ENCODE measurements at regions not wholly inside any gene's neighbourhood (a gene's known extent, or its start where the extent isn't known, plus 50 kb on each side); places are given as distances from the start of the nearest gene placed in this dataset.

DNA sequence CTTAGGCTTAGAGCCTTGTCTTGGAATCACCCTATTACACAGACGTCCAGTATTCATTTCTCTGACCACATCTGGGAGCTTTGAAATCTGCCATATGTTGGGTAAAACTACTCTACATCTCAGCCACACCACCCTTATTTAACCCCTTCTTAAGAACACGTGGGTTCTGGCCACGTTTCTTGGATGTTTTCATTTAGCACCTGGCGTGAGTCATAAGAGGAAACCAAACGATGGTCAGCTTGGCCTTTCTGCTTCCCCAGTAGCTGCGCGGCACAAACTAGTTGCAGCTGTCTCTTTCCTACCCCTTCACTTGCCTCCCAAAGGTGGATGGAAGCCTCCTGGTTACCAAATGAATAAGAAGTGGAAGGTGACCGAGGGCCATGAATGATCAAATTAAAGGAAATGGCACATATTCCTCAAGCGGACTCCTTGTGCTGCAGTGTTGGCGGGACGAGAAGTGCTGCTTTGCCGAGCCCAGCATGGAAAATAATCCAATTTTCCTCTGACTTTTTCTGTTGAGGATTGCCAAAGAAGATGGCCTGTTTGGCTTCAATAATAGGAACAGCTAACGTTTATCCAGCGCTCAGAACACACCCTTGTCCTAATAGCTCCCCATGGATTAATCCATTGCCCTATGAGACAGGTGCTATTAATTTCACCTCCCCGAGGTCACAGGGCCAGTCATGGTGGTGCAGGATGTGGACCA lies 154.1 kb downstream of the ZNF664 start:
- H3K27me3 ChIP-seq (ENCODE audit: insufficient read depth, poor library complexity, severe bottlenecking), result no peaks in the 10 kb centered on the region
- DNase-seq (ENCODE audit: low spot score) (no peak), ATAC-seq (ENCODE audit: low read depth) (no peak)

DNA sequence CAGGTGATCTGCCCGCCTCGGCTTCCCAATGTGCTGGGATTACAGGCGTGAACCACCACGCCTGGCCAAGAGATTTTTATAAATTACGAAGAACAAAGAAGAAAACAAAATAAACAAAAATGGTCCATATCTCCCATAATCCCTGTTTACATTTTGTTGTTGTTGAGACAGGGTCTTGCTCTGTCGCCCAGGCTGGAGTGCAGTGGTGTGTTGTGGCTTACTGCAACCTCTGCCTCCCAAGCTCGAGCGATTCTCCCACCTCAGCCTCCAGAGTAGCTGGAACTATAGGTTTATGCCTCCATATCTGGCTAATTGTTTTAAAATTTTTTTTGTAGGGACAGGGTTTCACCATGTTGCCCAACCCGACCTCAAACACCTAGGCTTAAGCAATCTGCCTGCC lies 156.1 kb downstream of the ZNF664 start:
- Histone ChIP-seq H3K27ac (ENCODE audit: poor library complexity, severe bottlenecking) (no peak overlapping the region), H3K4me1 (ENCODE audit: insufficient read depth, poor library complexity, severe bottlenecking) (peaks cover 10% of the 10 kb centered on the region), H3K36me3 (ENCODE audit: low read depth) (no peaks in the 10 kb centered on the region), H3K4me3 (ENCODE audit: severe bottlenecking) (no peak overlapping the region), H3K9me3 (ENCODE audit: severe bottlenecking) (no peaks in the 10 kb centered on the region), H3K27me3 (ENCODE audit: insufficient read depth, poor library complexity, severe bottlenecking) (no peaks in the 10 kb centered on the region)
- no peak for DNase-seq (ENCODE audit: low spot score)
- no peak for ATAC-seq (ENCODE audit: low read depth)
- TF ChIP-seq, protein P1, sequence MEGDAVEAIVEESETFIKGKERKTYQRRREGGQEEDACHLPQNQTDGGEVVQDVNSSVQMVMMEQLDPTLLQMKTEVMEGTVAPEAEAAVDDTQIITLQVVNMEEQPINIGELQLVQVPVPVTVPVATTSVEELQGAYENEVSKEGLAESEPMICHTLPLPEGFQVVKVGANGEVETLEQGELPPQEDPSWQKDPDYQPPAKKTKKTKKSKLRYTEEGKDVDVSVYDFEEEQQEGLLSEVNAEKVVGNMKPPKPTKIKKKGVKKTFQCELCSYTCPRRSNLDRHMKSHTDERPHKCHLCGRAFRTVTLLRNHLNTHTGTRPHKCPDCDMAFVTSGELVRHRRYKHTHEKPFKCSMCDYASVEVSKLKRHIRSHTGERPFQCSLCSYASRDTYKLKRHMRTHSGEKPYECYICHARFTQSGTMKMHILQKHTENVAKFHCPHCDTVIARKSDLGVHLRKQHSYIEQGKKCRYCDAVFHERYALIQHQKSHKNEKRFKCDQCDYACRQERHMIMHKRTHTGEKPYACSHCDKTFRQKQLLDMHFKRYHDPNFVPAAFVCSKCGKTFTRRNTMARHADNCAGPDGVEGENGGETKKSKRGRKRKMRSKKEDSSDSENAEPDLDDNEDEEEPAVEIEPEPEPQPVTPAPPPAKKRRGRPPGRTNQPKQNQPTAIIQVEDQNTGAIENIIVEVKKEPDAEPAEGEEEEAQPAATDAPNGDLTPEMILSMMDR (IDR thresholded peaks at IDR 0.05; ENCODE audit: poor library complexity, severe bottlenecking), result no peak

More for the DNA sequence above, 154.1 kb downstream of the ZNF664 start:
- H3K4me3 ChIP-seq (ENCODE audit: severe bottlenecking), result no peak overlapping the region
- H3K36me3 ChIP-seq (ENCODE audit: low read depth), result no peaks in the 10 kb centered on the region
- TF ChIP-seq, protein P1 (IDR thresholded peaks at IDR 0.05; ENCODE audit: poor library complexity, severe bottlenecking), result no peak
- H3K9me3 ChIP-seq (ENCODE audit: severe bottlenecking), result no peaks in the 10 kb centered on the region
- no peak overlapping the region for H3K27ac ChIP-seq (ENCODE audit: poor library complexity, severe bottlenecking)
- peaks cover 10% of the 10 kb centered on the region for H3K4me1 ChIP-seq (ENCODE audit: insufficient read depth, poor library complexity, severe bottlenecking)

DNA sequence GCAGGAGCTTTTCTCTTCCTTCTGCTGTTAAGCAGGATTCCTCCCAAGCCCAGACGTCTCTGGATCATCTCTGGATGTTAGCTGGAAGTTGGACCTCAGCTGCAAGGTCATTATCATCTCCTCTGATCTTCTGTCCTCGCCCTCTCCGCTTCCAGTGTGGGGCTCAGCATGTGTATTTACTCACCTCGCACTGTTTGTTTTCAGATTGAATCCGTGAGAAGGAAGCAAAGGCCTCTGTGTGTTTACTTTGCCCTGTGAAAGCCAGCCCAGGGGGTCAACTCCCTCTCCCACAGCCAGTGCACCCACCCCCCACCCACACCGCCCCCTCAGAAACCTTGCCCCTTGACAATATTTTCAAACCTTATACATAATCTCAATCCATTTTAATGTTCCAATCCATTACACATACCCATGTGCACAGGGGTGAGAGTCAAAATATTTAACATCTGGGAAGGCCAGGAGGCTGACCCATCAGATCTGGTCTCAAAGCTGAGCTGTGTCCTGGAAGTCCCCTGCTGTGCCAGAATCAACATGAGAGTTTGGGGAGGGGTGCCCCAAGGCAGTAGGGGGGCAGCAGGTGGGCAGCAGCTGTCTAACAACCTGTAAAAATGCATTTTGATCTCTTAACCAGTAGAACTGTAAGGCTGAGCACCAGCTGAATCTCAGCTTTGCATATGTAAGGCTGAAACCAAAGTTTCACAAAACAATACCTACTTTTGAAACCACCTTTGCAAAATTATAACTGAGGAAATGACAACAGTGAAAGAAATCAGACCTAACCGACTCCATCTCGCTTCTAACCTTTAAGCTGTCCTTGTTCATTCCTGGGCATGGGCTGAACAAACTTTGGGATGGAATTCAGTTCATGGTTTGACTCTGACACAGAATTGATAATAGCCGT lies 157.9 kb downstream of the ZNF664 start:
- Histone ChIP-seq H3K36me3 (ENCODE audit: low read depth) (no peaks in the 10 kb centered on the region), H3K4me1 (ENCODE audit: insufficient read depth, poor library complexity, severe bottlenecking) (no peaks in the 10 kb centered on the region), H3K27ac (ENCODE audit: poor library complexity, severe bottlenecking) (no peak overlapping the region), H3K9me3 (ENCODE audit: severe bottlenecking) (no peaks in the 10 kb centered on the region), H3K27me3 (ENCODE audit: insufficient read depth, poor library complexity, severe bottlenecking) (no peaks in the 10 kb centered on the region), H3K4me3 (ENCODE audit: severe bottlenecking) (no peak overlapping the region)
- no peak for DNase-seq (ENCODE audit: low spot score)
- no peak for ATAC-seq (ENCODE audit: low read depth)
- TF ChIP-seq, protein P1 (IDR thresholded peaks at IDR 0.05; ENCODE audit: poor library complexity, severe bottlenecking), result no peak

DNA sequence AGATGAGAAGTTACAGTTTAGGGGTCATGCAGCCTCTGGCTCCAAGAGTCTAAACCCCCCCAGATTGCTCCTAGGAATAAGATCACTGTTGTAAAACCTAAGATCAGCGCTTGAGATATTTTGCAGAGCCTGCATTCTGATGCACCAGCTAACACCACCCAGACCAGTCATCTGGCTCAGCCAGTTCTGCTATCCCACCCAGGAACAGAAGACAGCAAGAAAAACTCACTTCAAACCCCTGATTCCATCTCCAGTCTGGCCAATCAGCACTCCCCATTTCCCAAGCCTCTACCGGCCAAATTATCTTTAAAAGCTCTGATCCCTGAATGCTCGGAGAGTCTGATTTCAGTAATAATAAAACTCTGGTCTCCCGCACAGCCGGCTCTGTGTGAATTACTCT lies 158.6 kb downstream of the ZNF664 start:
- no peaks in the 10 kb centered on the region for H3K27me3 ChIP-seq (ENCODE audit: insufficient read depth, poor library complexity, severe bottlenecking)
- H3K27ac ChIP-seq (ENCODE audit: poor library complexity, severe bottlenecking), result no peak overlapping the region
- DNase-seq (ENCODE audit: low spot score), result no peak
- H3K9me3 ChIP-seq (ENCODE audit: severe bottlenecking), result no peaks in the 10 kb centered on the region
- TF ChIP-seq, protein P1 (IDR thresholded peaks at IDR 0.05; ENCODE audit: poor library complexity, severe bottlenecking), result no peak
- no peaks in the 10 kb centered on the region for H3K36me3 ChIP-seq (ENCODE audit: low read depth)
- no peak overlapping the region for H3K4me3 ChIP-seq (ENCODE audit: severe bottlenecking)
- no peak for ATAC-seq (ENCODE audit: low read depth)
- H3K4me1 ChIP-seq (ENCODE audit: insufficient read depth, poor library complexity, severe bottlenecking), result no peaks in the 10 kb centered on the region

All from RWPE2 (cell line).